Gastrocnemius medialis (tissue), 4 donors: ENCODE measurements at regions not wholly inside any gene's neighbourhood (a gene's known extent, or its start where the extent isn't known, plus 50 kb on each side); places are given as distances from the start of the nearest gene placed in this dataset.

Source experiments
- ATAC-seq, 2 donors: fragments of 150-250 bp; one replicate each; pipeline ENCODE4 v1.9.1; 2016
- DNase-seq, 2 donors: peaks; one replicate each; pipeline ENCODE4 v3.0.0-alpha.2; 2019
- H3K27ac ChIP-seq, 4 donors: fragments of 200-600 bp; sonication (generic); 1 replicate in 1 of 4; 2 replicates in 3 of 4; pipeline ENCODE4 v1.5.1; 2016 to 2018; ENCODE audit warnings: mild to moderate bottlenecking in 2 of 4, moderate library complexity in 1 of 4
- H3K27me3 ChIP-seq, 3 donors: fragments of 200-600 bp; sonication (generic) in 2 of 3; 1 replicate in 1 of 3; 2 replicates in 2 of 3; pipeline versions ENCODE4 v1.5.1 to v1.6.0; 2016 to 2019; ENCODE audit warnings: mild to moderate bottlenecking in 1 of 3, moderate library complexity in 1 of 3
- H3K36me3 ChIP-seq, 2 donors: fragments of 200-600 bp; sonication (generic) in 1 of 2; one replicate each; pipeline ENCODE4 v1.5.1; 2017 to 2018
- H3K4me1 ChIP-seq, 2 donors: fragments of 200-600 bp; sonication (generic) in 1 of 2; one replicate each; pipeline ENCODE4 v1.5.1; 2016 to 2017; ENCODE audit warnings: mild to moderate bottlenecking in 2 of 2
- H3K4me3 ChIP-seq, 4 donors: fragments of 200-600 bp; sonication (generic) in 3 of 4; 1 replicate in 1 of 4; 2 replicates in 3 of 4; pipeline ENCODE4 v1.5.1; 2016 to 2019; ENCODE audit warnings: mild to moderate bottlenecking in 2 of 4
- H3K9me3 ChIP-seq, 3 donors: fragments of 200-600 bp; sonication (generic) in 2 of 3; 1 replicate in 1 of 3; 2 replicates in 2 of 3; pipeline ENCODE4 v1.5.1; 2016 to 2019
- POLR2A ChIP-seq, 2 donors: fragments of 450-650 bp; IDR thresholded peaks; one replicate each; pipeline ENCODE4 v1.6.1; 2017; ENCODE audit warnings: antibody characterized with exemption in 2 of 2, mild to moderate bottlenecking in 2 of 2, moderate library complexity in 2 of 2
- in situ Hi-C, 4 donors: fragments of 200-750 bp; cut with MboI; loops; one replicate each; pipeline versions ENCODE4 v1.15.0 to v1.8.0; 2017; ENCODE audit warnings: low sequenced_read_pairs in 4 of 4
- intact Hi-C: fragments of 100-400 bp; cut with DNase I; formaldehyde crosslinking; loops from one replicate; pipeline ENCODE4 v1.15.1; 2023; ENCODE audit warnings: low total_unique reads
- TF ChIP-seq, protein P1 (sequence below), 5 experiments: fragments of 450-650 bp in 3 of 5; fragments of 200-600 bp in 2 of 5; sonication (generic) in 2 of 5; IDR thresholded peaks in 4 of 5; conservative IDR thresholded peaks in 1 of 5; 1 replicate in 4 of 5; 2 replicates in 1 of 5; pipeline ENCODE4 v1.5.1; 2016 to 2019; ENCODE audit warnings: antibody characterized with exemption in 5 of 5, mild to moderate bottlenecking in 3 of 5, moderate library complexity in 3 of 5

DNA sequence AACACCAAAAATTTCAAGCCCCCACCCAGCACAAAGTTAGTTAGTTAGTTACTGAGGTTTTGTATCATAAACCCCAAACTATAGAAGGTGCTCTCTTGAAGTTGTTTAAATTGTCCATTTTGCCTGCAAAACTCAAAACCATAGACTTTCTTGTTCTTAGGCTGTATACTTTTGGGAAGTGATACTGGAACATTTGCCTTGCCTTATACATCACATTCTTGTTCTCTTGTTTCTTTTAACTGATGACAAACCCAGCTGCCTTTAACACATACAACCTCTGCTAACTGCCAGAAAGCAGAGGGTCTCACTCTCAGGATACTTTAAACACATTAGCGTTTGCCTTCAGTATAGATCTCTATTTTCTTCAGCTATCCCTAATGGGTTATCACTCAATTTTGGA, 570.5 kb downstream of the MRPL39 start:
- H3K4me3 ChIP-seq, result no peak overlapping the region
- H3K27me3 ChIP-seq, result no peaks in the 10 kb centered on the region
- H3K27ac ChIP-seq, result no peak overlapping the region
- H3K9me3 ChIP-seq, result no peaks in the 10 kb centered on the region
- intact Hi-C loops (no loop called here), in situ Hi-C loops (no loop called here)
- ATAC-seq (no peak), DNase-seq (no peak)
- no peaks in the 10 kb centered on the region for H3K4me1 ChIP-seq
- H3K36me3 ChIP-seq, result no peaks in the 10 kb centered on the region
- no peak for TF ChIP-seq POLR2A (IDR thresholded peaks at IDR 0.05)
- TF ChIP-seq, protein P1, sequence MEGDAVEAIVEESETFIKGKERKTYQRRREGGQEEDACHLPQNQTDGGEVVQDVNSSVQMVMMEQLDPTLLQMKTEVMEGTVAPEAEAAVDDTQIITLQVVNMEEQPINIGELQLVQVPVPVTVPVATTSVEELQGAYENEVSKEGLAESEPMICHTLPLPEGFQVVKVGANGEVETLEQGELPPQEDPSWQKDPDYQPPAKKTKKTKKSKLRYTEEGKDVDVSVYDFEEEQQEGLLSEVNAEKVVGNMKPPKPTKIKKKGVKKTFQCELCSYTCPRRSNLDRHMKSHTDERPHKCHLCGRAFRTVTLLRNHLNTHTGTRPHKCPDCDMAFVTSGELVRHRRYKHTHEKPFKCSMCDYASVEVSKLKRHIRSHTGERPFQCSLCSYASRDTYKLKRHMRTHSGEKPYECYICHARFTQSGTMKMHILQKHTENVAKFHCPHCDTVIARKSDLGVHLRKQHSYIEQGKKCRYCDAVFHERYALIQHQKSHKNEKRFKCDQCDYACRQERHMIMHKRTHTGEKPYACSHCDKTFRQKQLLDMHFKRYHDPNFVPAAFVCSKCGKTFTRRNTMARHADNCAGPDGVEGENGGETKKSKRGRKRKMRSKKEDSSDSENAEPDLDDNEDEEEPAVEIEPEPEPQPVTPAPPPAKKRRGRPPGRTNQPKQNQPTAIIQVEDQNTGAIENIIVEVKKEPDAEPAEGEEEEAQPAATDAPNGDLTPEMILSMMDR (IDR thresholded peaks at IDR 0.05 in 4 of 5, conservative IDR thresholded peaks at IDR 0.05 in 1 of 5), result no peak

DNA sequence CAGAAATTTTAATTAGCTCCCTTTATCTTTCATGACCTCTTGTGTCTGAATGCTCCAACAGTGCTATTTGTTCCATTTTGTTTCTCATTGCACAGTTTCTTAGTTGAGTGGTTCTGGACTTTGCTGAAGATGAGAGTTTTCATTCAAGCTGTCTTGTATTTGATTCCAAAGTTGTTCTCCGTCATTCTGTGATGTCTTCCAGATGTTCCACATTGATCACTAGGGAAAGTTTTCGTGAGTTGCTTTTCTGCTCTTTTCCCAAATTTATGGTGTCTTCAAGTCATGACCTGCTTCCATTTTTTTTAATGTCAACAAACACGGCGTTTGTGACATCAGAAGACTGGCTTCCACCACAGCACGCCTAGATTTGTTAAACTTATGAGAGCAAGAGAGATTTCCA, 575.5 kb downstream of the MRPL39 start:
- ATAC-seq (no peak), DNase-seq (no peak)
- no peaks in the 10 kb centered on the region for H3K4me1 ChIP-seq
- intact Hi-C loops, result no loop called here
- TF ChIP-seq, protein P1 (IDR thresholded peaks at IDR 0.05 in 4 of 5, conservative IDR thresholded peaks at IDR 0.05 in 1 of 5), result no peak
- TF ChIP-seq POLR2A (IDR thresholded peaks at IDR 0.05), result no peak
- no peak overlapping the region for H3K4me3 ChIP-seq
- H3K36me3 ChIP-seq, result no peaks in the 10 kb centered on the region
- no peak overlapping the region for H3K27ac ChIP-seq
- in situ Hi-C loops, result no loop called here
- no peaks in the 10 kb centered on the region for H3K9me3 ChIP-seq
- no peaks in the 10 kb centered on the region for H3K27me3 ChIP-seq

- Histone ChIP-seq H3K4me1 (no peaks in the 10 kb centered on the region), H3K36me3 (no peaks in the 10 kb centered on the region), H3K4me3 (no peak overlapping the region), H3K27ac (no peak overlapping the region), H3K27me3 (no peaks in the 10 kb centered on the region), H3K9me3 (no peaks in the 10 kb centered on the region)
- DNase-seq (no peak), ATAC-seq (no peak)
- no peak for TF ChIP-seq POLR2A (IDR thresholded peaks at IDR 0.05)
- TF ChIP-seq, protein P1 (IDR thresholded peaks at IDR 0.05 in 4 of 5, conservative IDR thresholded peaks at IDR 0.05 in 1 of 5), result no peak
- in situ Hi-C loops (no loop called here), intact Hi-C loops (no loop called here)
Observed at GRCh38 chr21:25029580-25029979, 577.7 kb downstream of the MRPL39 start.

DNA sequence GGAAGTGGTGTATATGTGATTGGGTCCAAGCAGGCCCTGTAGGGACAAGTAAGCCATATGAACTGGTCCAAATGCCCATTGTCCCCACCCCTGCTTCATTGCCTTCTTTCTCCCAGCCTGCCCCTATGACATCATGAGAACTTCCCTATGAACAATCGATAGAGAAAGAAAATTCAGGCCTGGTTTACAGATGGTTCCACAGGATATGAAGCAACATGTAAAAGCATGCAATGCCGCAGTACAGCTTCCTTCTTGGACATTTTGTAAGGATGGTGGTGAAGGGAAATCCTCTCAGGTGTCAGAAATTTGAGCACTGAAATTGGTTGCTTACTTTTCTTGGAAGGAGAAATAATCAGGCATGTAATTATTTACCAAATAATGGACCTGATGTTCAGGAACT, 581.7 kb downstream of the MRPL39 start:
- no peak for ATAC-seq
- in situ Hi-C loops, result no loop called here
- Histone ChIP-seq H3K4me3 (no peak overlapping the region), H3K4me1 (no peaks in the 10 kb centered on the region), H3K36me3 (no peaks in the 10 kb centered on the region), H3K9me3 (no peaks in the 10 kb centered on the region), H3K27me3 (no peaks in the 10 kb centered on the region), H3K27ac (no peak overlapping the region)
- intact Hi-C loops, result no loop called here
- no peak for DNase-seq
- TF ChIP-seq POLR2A (IDR thresholded peaks at IDR 0.05), result no peak
- TF ChIP-seq, protein P1 (IDR thresholded peaks at IDR 0.05 in 4 of 5, conservative IDR thresholded peaks at IDR 0.05 in 1 of 5), result no peak

GRCh38 chr21:25024639-25025038, 582.6 kb downstream of the MRPL39 start:
- ATAC-seq (no peak), DNase-seq (no peak)
- H3K9me3 ChIP-seq, result no peaks in the 10 kb centered on the region
- H3K36me3 ChIP-seq, result no peaks in the 10 kb centered on the region
- no peaks in the 10 kb centered on the region for H3K4me1 ChIP-seq
- intact Hi-C loops, result no loop called here
- H3K4me3 ChIP-seq, result no peak overlapping the region
- TF ChIP-seq, protein P1 (IDR thresholded peaks at IDR 0.05 in 4 of 5, conservative IDR thresholded peaks at IDR 0.05 in 1 of 5), result no peak
- TF ChIP-seq POLR2A (IDR thresholded peaks at IDR 0.05), result no peak
- in situ Hi-C loops, result no loop called here
- H3K27ac ChIP-seq, result no peak overlapping the region
- H3K27me3 ChIP-seq, result no peaks in the 10 kb centered on the region
